HCT116 (cell line): ENCODE measurements at regions not wholly inside any gene's neighbourhood (a gene's known extent, or its start where the extent isn't known, plus 50 kb on each side); places are given as distances from the start of the nearest gene placed in this dataset.

Experiments
- ATAC-seq: fragments of 200-7000 bp; cut with Tn5 transposase; 2 replicates; pipeline ENCODE4 v1.9.1; 2020; ENCODE audit warnings: mild to moderate bottlenecking, moderate library complexity
- BruUV-seq: library from RNA; stranded (reverse); fragments of 400-500 nt; replicated peaks from 2 replicates; lab custom pipeline; 2021; lab: Mats Ljungman, UMichigan
- CTCF ChIA-PET: fragments of 300-600 bp; sonication (Branson Sonifier 250); formaldehyde crosslinking; loops from one replicate; lab custom pipeline; 2021; ENCODE audit warnings: antibody characterized with exemption; lab: Charles Lee
- POLR2A ChIA-PET: fragments of 300-600, 350-600 bp; sonication (Branson Sonifier 250); formaldehyde crosslinking; loops from one replicate; lab custom pipeline; 2021; ENCODE audit warnings: antibody characterized with exemption; lab: Charles Lee
- RAD21 ChIA-PET, 2 experiments: fragments of 300-600 bp; sonication (Branson Sonifier 250); formaldehyde crosslinking; loops; one replicate each; lab custom pipeline; 2023; ENCODE audit warnings: low total read pairs in 2 of 2; ENCODE audit not compliant: uncharacterized antibody in 2 of 2, unreplicated experiment in 2 of 2, low non-redundant PET in 1 of 2; lab: Charles Lee
- DNase-seq: peaks from one replicate; pipeline ENCODE4 v3.0.0-alpha.2; 2010; ENCODE audit warnings: low read depth, low spot score
- H2AFZ ChIP-seq: fragments of 200-600 bp; shearing (Covaris generic), sonication (generic); 2 replicates; pipeline ENCODE4 v1.6.1; 2017; ENCODE audit warnings: low read depth, mixed run types, mixed read lengths, antibody characterized with exemption, low read length; ENCODE audit not compliant: poor library complexity, severe bottlenecking
- H3K27ac ChIP-seq: 2 replicates; pipeline ENCODE4 v1.5.1; 2012; ENCODE audit warnings: low read depth, low read length
- H3K27me3 ChIP-seq: fragments of 200-600 bp; sonication (generic); 2 replicates; pipeline ENCODE4 v1.6.1; 2016; ENCODE audit warnings: mixed run types, low read length, mixed read lengths; ENCODE audit not compliant: insufficient read depth
- H3K36me3 ChIP-seq, 2 experiments: fragments of 200-500 bp in 1 of 2; fragments of 200-600 bp in 1 of 2; sonication (Bioruptor generic) in 1 of 2; sonication (generic) in 1 of 2; 2 replicates each; pipeline versions ENCODE4 v1.5.1 to v1.6.1; 2014 to 2016; ENCODE audit warnings: low read length in 2 of 2, inconsistent platforms in 1 of 2, mixed read lengths in 1 of 2, mixed run types in 1 of 2; ENCODE audit not compliant: insufficient read depth in 2 of 2, control insufficient read depth in 1 of 2
- H3K4me1 ChIP-seq, 2 experiments: fragments of 200-600 bp in 1 of 2; sonication (generic) in 1 of 2; 2 replicates each; pipeline versions ENCODE4 v1.5.1 to v1.6.1; 2012 to 2017; ENCODE audit warnings: low read length in 2 of 2, inconsistent platforms in 1 of 2, mild to moderate bottlenecking in 1 of 2, mixed read lengths in 1 of 2, mixed run types in 1 of 2, moderate library complexity in 1 of 2; ENCODE audit not compliant: insufficient read depth in 2 of 2, control insufficient read depth in 1 of 2
- H3K4me2 ChIP-seq: fragments of 200-600 bp; sonication (generic); 2 replicates; pipeline ENCODE4 v1.6.1; 2017; ENCODE audit warnings: mixed run types, low read length, mixed read lengths
- H3K4me3 ChIP-seq, 2 experiments: fragments of 200-600 bp in 1 of 2; sonication (generic) in 1 of 2; replicated peaks in 1 of 2; 2 replicates each; pipeline ENCODE4 v1.5.1; 2011 to 2016; ENCODE audit warnings: low read length in 2 of 2, control low read depth in 1 of 2, low read depth in 1 of 2, mild to moderate bottlenecking in 1 of 2, mixed read lengths in 1 of 2, mixed run types in 1 of 2
- H3K79me2 ChIP-seq: fragments of 200-600 bp; sonication (generic); 2 replicates; pipeline ENCODE4 v1.6.1; 2017; ENCODE audit warnings: mild to moderate bottlenecking, mixed run types, low read length, moderate library complexity, mixed read lengths; ENCODE audit not compliant: insufficient read depth
- H3K9ac ChIP-seq: fragments of 200-600 bp; sonication (generic); 2 replicates; pipeline ENCODE4 v1.6.1; 2016; ENCODE audit warnings: low read length, mixed read lengths
- H3K9me2 ChIP-seq: fragments of 200-600 bp; sonication (generic), shearing (Covaris generic); 2 replicates; pipeline ENCODE4 v1.6.1; 2017; ENCODE audit warnings: mixed run types, mild to moderate bottlenecking, moderate library complexity; ENCODE audit not compliant: insufficient read depth
- H3K9me3 ChIP-seq, 2 experiments: fragments of 200-500 bp in 1 of 2; fragments of 200-600 bp in 1 of 2; sonication (Bioruptor generic) in 1 of 2; sonication (generic) in 1 of 2; 2 replicates each; pipeline ENCODE4 v1.6.1; 2014 to 2017; ENCODE audit warnings: low read length in 2 of 2, mixed read lengths in 2 of 2, inconsistent platforms in 1 of 2, low read depth in 1 of 2, mild to moderate bottlenecking in 1 of 2, mixed run types in 1 of 2, moderate library complexity in 1 of 2; ENCODE audit not compliant: control insufficient read depth in 1 of 2, insufficient read depth in 1 of 2
- H4K20me1 ChIP-seq: fragments of 200-600 bp; sonication (generic), shearing (Covaris generic); 2 replicates; pipeline ENCODE4 v1.6.1; 2017; ENCODE audit warnings: mixed run types, mild to moderate bottlenecking, moderate library complexity; ENCODE audit not compliant: insufficient read depth
- JUND ChIP-seq: IDR thresholded peaks from 2 replicates; pipeline ENCODE4 v1.6.1; 2012
- RAD21 ChIP-seq: IDR thresholded peaks from 2 replicates; pipeline ENCODE4 v1.6.1; 2012; ENCODE audit warnings: low read depth, mild to moderate bottlenecking
- ZBTB33 ChIP-seq: IDR thresholded peaks from 2 replicates; pipeline ENCODE4 v1.6.1; 2011; ENCODE audit warnings: mild to moderate bottlenecking, low read length, moderate library complexity; ENCODE audit not compliant: insufficient replicate concordance; ENCODE audit errors: extremely low read depth
- intact Hi-C: fragments of 100-400 bp; cut with micrococcal nuclease; formaldehyde crosslinking; loops from 2 replicates; pipeline ENCODE4 v1.10.0; 2022

GRCh38 chr14:66087231-66087630 lies 398.9 kb upstream of the CCDC196 start:
- Histone ChIP-seq H3K36me3 (no peaks in the 10 kb centered on the region), H3K27ac (no peak overlapping the region), H3K27me3 (no peaks in the 10 kb centered on the region; the same call in 1 of the 2 replicates), H3K4me3 (no peak overlapping the region), H3K9me3 (no peaks in the 10 kb centered on the region), H3K4me2 (no peak overlapping the region), H4K20me1 (no peaks in the 10 kb centered on the region), H3K9me2 (no peaks in the 10 kb centered on the region), H3K4me1 (peaks cover 0 to 5% of the 10 kb centered on the region in 2 experiments; a peak in 1 of 4 replicates), H2AFZ (no peak overlapping the region), H3K9ac (no peak overlapping the region), H3K79me2 (no peaks in the 10 kb centered on the region)
- no peak for DNase-seq
- no TSS peak for BruUV-seq
- ChIA-PET RAD21 (no interaction called here), POLR2A (no interaction called here), CTCF (no interaction called here)
- 0 out of 2 replicates have a peak, but pooled peaks have one; percentile 13 for TF ChIP-seq JUND
- no peak for TF ChIP-seq RAD21
- intact Hi-C loops = no loop called here
- no peak for ATAC-seq

GRCh38 chr14:66088656-66089055 lies 397.5 kb upstream of the CCDC196 start:
- H4K20me1 ChIP-seq = no peaks in the 10 kb centered on the region
- TF ChIP-seq ZBTB33 = no peak
- H3K4me2 ChIP-seq = no peak overlapping the region
- no peak for ATAC-seq
- no peak overlapping the region for H2AFZ ChIP-seq
- intact Hi-C loops = no loop called here
- no peaks in the 10 kb centered on the region for H3K27me3 ChIP-seq
- peaks cover 0 to 5% of the 10 kb centered on the region in 2 experiments; a peak in 1 of 4 replicates for H3K4me1 ChIP-seq
- BruUV-seq = no TSS peak
- no peak overlapping the region for H3K4me3 ChIP-seq
- ChIA-PET CTCF (no interaction called here), RAD21 (no interaction called here), POLR2A (no interaction called here)
- H3K9ac ChIP-seq = no peak overlapping the region
- no peaks in the 10 kb centered on the region for H3K9me2 ChIP-seq
- no peak for DNase-seq
- H3K9me3 ChIP-seq = no peaks in the 10 kb centered on the region
- no peaks in the 10 kb centered on the region for H3K36me3 ChIP-seq
- no peaks in the 10 kb centered on the region for H3K79me2 ChIP-seq
- no peak overlapping the region for H3K27ac ChIP-seq
